ENCODE measurements at regions not wholly inside any gene's neighbourhood (a gene's known extent, or its start where the extent isn't known, plus 50 kb on each side); places are given as distances from the start of the nearest gene placed in this dataset.
A peak's percentile ranks its signal among the peaks of the same experiment; 100 is the strongest.

DNA sequence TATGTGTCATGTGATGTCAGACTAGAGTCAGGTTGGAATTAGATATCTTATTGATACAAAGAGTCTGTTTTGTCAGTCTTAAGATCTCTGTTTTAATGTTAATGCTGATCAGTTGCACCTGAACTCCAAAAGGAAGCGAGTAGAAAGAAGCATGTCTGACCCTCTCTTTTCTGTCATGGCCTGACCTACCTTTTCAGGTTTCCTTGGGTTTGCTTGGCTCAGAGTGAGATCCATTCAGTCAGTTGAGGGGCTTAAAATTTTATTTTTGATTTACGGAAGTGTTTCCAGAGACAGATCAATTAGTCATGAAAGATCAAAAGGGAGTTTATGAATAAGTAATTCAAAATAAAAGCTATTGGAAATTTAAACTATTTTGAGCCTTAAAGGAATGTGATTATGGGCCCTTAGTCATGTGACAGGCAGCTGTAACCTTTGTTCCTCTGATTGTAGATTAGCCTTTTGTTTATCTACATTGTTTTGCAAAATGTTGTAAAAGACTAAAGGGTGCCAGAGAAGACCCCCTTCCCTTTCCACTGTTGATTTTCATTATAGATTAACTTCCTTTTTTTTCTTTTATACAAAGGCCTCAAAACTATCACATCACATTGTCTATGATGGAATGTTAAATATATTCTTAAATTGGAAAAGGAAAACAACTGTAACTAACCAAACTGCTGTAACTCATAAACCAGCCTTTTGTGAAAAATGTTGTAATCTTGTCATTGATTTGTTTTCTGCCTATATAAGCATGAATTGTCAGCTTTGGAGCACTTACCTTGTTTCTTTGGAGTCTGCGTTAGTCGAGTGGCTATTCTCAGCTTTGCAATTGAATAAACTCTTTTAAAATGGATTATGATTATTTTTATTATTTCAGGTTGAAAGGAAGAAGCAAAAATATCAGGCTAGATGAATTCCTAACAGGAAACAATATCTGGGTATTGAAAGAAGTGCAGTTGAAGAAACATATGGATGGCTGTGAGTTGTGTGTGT is 195.5 kb upstream of the MBL2 start:
- DNase-seq (no peak), ATAC-seq (no peak)
- no peaks in the 10 kb centered on the region for H3K9me3 ChIP-seq
- no peak overlapping the region for H3K27ac ChIP-seq
- no peaks in the 10 kb centered on the region for H3K27me3 ChIP-seq
- no peak overlapping the region for H3K4me3 ChIP-seq
- intact Hi-C loops (cut with DNase I), result no loop called here
- no peaks in the 10 kb centered on the region for H3K4me1 ChIP-seq
- H3K36me3 ChIP-seq, result no peaks in the 10 kb centered on the region
- TF ChIP-seq, protein P1, sequence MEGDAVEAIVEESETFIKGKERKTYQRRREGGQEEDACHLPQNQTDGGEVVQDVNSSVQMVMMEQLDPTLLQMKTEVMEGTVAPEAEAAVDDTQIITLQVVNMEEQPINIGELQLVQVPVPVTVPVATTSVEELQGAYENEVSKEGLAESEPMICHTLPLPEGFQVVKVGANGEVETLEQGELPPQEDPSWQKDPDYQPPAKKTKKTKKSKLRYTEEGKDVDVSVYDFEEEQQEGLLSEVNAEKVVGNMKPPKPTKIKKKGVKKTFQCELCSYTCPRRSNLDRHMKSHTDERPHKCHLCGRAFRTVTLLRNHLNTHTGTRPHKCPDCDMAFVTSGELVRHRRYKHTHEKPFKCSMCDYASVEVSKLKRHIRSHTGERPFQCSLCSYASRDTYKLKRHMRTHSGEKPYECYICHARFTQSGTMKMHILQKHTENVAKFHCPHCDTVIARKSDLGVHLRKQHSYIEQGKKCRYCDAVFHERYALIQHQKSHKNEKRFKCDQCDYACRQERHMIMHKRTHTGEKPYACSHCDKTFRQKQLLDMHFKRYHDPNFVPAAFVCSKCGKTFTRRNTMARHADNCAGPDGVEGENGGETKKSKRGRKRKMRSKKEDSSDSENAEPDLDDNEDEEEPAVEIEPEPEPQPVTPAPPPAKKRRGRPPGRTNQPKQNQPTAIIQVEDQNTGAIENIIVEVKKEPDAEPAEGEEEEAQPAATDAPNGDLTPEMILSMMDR (IDR thresholded peaks at IDR 0.05), result no peak

DNA sequence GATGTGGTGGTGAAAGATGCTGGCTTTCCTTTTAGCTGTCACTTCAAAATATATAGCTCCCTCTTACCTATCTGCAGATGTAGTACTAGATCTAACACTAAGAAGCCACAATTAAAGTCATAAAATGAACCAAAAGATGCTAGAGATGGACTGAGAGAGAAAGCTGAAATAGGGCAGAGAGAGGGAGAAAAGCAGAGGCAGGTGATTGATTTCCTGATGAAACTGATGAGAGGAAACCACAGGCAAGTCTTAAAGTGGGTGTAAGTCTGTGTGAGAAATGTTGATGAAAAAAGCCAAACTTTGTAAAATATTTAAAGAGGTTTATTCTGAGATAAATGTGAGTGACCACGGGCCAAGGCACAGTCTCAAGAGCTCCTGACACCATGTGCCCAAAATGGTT is 194.3 kb upstream of the MBL2 start:
- intact Hi-C loops (cut with DNase I), result no loop called here
- no peak overlapping the region for H3K27ac ChIP-seq
- H3K9me3 ChIP-seq, result no peaks in the 10 kb centered on the region
- no peak for DNase-seq
- H3K27me3 ChIP-seq, result no peaks in the 10 kb centered on the region
- no peaks in the 10 kb centered on the region for H3K4me1 ChIP-seq
- no peak overlapping the region for H3K4me3 ChIP-seq
- no peak for ATAC-seq
- TF ChIP-seq, protein P1 (IDR thresholded peaks at IDR 0.05), result no peak
- no peaks in the 10 kb centered on the region for H3K36me3 ChIP-seq

GRCh38 chr10:52965938-52966401 is 193.4 kb upstream of the MBL2 start:
- H3K4me1 ChIP-seq, result no peaks in the 10 kb centered on the region
- no peaks in the 10 kb centered on the region for H3K9me3 ChIP-seq
- no peak overlapping the region for H3K27ac ChIP-seq
- H3K36me3 ChIP-seq, result no peaks in the 10 kb centered on the region
- H3K27me3 ChIP-seq, result no peaks in the 10 kb centered on the region
- no peak for ATAC-seq
- DNase-seq, result no peak
- TF ChIP-seq, protein P1 (IDR thresholded peaks at IDR 0.05), result no peak
- intact Hi-C loops (cut with DNase I), result no loop called here
- no peak overlapping the region for H3K4me3 ChIP-seq

GRCh38 chr10:52965509-52965908 is 192.9 kb upstream of the MBL2 start:
- TF ChIP-seq, protein P1 (IDR thresholded peaks at IDR 0.05), result no peak
- ATAC-seq (no peak), DNase-seq (peak in 1 of 4 donors; percentile 41)
- no peaks in the 10 kb centered on the region for H3K27me3 ChIP-seq
- H3K4me1 ChIP-seq, result no peaks in the 10 kb centered on the region
- no peaks in the 10 kb centered on the region for H3K9me3 ChIP-seq
- no peak overlapping the region for H3K4me3 ChIP-seq
- intact Hi-C loops (cut with DNase I), result no loop called here
- no peak overlapping the region for H3K27ac ChIP-seq
- H3K36me3 ChIP-seq, result no peaks in the 10 kb centered on the region

GRCh38 chr10:52961323-52961722 is 188.7 kb upstream of the MBL2 start:
- no peaks in the 10 kb centered on the region for H3K36me3 ChIP-seq
- no peaks in the 10 kb centered on the region for H3K27me3 ChIP-seq
- intact Hi-C loops (cut with DNase I), result no loop called here
- TF ChIP-seq, protein P1 (IDR thresholded peaks at IDR 0.05), result no peak
- no peak overlapping the region for H3K27ac ChIP-seq
- no peaks in the 10 kb centered on the region for H3K4me1 ChIP-seq
- ATAC-seq (no peak), DNase-seq (no peak)
- no peaks in the 10 kb centered on the region for H3K9me3 ChIP-seq
- no peak overlapping the region for H3K4me3 ChIP-seq

Data from left lung (tissue), 4 donors.